Heart left ventricle (tissue), 16 donors: ENCODE measurements at regions not wholly inside any gene's neighbourhood (a gene's known extent, or its start where the extent isn't known, plus 50 kb on each side); places are given as distances from the start of the nearest gene placed in this dataset.

ENCODE experiments used
- ATAC-seq, 4 donors: fragments of 200-7000 bp; cut with Tn5 transposase; one replicate each; pipeline ENCODE4 v1.9.1; 2020 to 2022; ENCODE audit warnings: moderate library complexity in 4 of 4, mild to moderate bottlenecking in 3 of 4, moderate number of reproducible peaks in 1 of 4
- DNase-seq, 5 donors: peaks; one replicate each; pipeline ENCODE4 v3.0.0-alpha.2; 2020
- H3K27ac ChIP-seq, 12 donors: fragments of 200-600 bp; sonication (generic) in 4 of 12; one replicate each; pipeline versions ENCODE4 v1.5.0 to v1.8.0; 2016 to 2022; ENCODE audit warnings: mild to moderate bottlenecking in 2 of 12
- H3K27me3 ChIP-seq, 9 donors: fragments of 200-600 bp; sonication (generic) in 2 of 9; one replicate each; pipeline versions ENCODE4 v1.5.1 to v1.8.0; 2016 to 2022; ENCODE audit warnings: mild to moderate bottlenecking in 3 of 9
- H3K36me3 ChIP-seq, 9 donors: fragments of 200-600 bp; sonication (generic) in 2 of 9; one replicate each; pipeline versions ENCODE4 v1.5.0 to v1.8.0; 2018 to 2022; ENCODE audit warnings: mild to moderate bottlenecking in 2 of 9
- H3K4me1 ChIP-seq, 12 donors: fragments of 200-600 bp; sonication (generic) in 4 of 12; one replicate each; pipeline versions ENCODE4 v1.5.0 to v1.8.0; 2016 to 2022; ENCODE audit warnings: mild to moderate bottlenecking in 3 of 12
- H3K4me3 ChIP-seq, 12 donors: fragments of 200-600 bp; sonication (generic) in 4 of 12; one replicate each; pipeline versions ENCODE4 v1.5.0 to v1.8.0; 2017 to 2022; ENCODE audit warnings: mild to moderate bottlenecking in 9 of 12, moderate library complexity in 4 of 12
- H3K9me3 ChIP-seq, 12 donors: fragments of 200-600 bp; sonication (generic) in 4 of 12; one replicate each; pipeline versions ENCODE4 v1.5.0 to v1.8.0; 2016 to 2022; ENCODE audit warnings: mild to moderate bottlenecking in 1 of 12
- CTCF ChIP-seq, 12 donors: fragments of 200-600 bp; sonication (generic) in 4 of 12; IDR thresholded peaks; one replicate each; pipeline versions ENCODE4 v1.5.0 to v1.8.0; 2018 to 2022; ENCODE audit warnings: antibody characterized with exemption in 12 of 12, mild to moderate bottlenecking in 5 of 12
- POLR2A ChIP-seq, 2 donors: fragments of 450-650 bp; IDR thresholded peaks; one replicate each; pipeline ENCODE4 v1.6.1; 2017; ENCODE audit warnings: antibody characterized with exemption in 2 of 2, mild to moderate bottlenecking in 2 of 2, moderate library complexity in 2 of 2
- WGBS, 4 donors: extraction: QIAGEN DNeasy Blood & Tissue Kit in 2 of 4; methylation state at CpG; one replicate each; pipeline versions ENCODE4 v1.1.5 to v1.1.7; 2013 to 2018; 5-methylcytosine and 5-hydroxymethylcytosine counted together
- intact Hi-C, 10 donors: fragments of 100-400 bp; cut with DNase I; formaldehyde crosslinking; loops; one replicate each; pipeline versions ENCODE4 v1.11.1 to v1.14.2; 2022
- donor health status: ischemic (EF 13 %, LVEDD 7.1; RV severe dilation, severe dysfunction).
- donor health status: healthy with polysubstance abuse.
- donor health status: DM: no; HTN: yes; CAD: no.
- donor health status: DM: no; HTN: no; CAD: no.
- donor health status: ischemic (EF 25% LVEDD 6.9; RV normal size, moderate dysfunction).
- donor health status: ischemic (EF 25% LVEDD 5.7; RV mildly dilated, moderate dysfunction).
- donor health status: healthy.
- donor health status: DM: yes; HTN: yes; CAD: no.
- donor health status: ischemic (EF 35%, LVEDD 5.7; RV mildly dilated, moderate dysfunction).
- donor health status: nonischemic (EF 11% LVEDD 7.7; RV severe dilation, severe dysfunction).
- donor health status: DM: yes; HTN: yes; CAD: no.
- donor health status: PGD.
- donor health status: ischemic (EF 29% LVEDD 5.4; RV normal size, mild dysfunction).
- donor health status: nonischemic (EF 23%, LVEDD 6.1; RV moderate dilation, normal function).

DNA sequence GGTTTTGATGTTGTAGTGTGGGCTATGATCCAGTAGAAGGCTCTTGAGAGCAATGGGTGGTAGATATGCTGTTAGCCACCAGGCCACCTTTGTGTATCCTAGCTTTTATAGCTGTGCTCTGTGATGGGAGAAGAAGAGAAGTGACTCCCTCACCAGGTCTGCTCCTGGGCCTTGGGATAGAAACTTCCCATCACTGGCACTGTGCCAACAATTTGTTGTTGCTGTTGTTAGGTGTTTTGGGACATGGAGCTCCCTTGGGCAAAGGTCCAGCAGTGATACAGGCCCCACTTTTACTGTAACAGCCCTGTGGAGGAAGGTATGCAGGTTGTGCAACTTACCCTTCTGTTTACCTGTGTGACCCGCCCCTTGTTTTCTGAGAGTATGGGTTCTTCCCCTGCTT lies 570.9 kb upstream of the GRIN3A start:
- DNase-seq, result no peak
- Histone ChIP-seq H3K36me3 (no peaks in the 10 kb centered on the region), H3K27ac (no peak overlapping the region), H3K9me3 (peaks cover 0 to 12% (median 3%) of the 10 kb centered on the region in 12 donors), H3K4me1 (no peaks in the 10 kb centered on the region), H3K4me3 (no peak overlapping the region), H3K27me3 (no peaks in the 10 kb centered on the region)
- WGBS, 4 donors, result 80 to 94% (median 90%) methylated on average over 1 of the region's 1 CpG
- intact Hi-C loops, result no loop called here
- ATAC-seq, result no peak
- TF ChIP-seq CTCF (IDR thresholded peaks at IDR 0.05) (no peak), POLR2A (IDR thresholded peaks at IDR 0.05) (no peak)

GRCh38 chr9:102295188-102295587 lies 556.7 kb upstream of the GRIN3A start:
- 66 to 80% (median 71%) methylated on average over 3 of the region's 3 CpGs for WGBS, 4 donors
- no peak for ATAC-seq
- no peak for TF ChIP-seq POLR2A (IDR thresholded peaks at IDR 0.05)
- no peak for TF ChIP-seq CTCF (IDR thresholded peaks at IDR 0.05)

GRCh38 chr9:102273952-102274351 lies 535.5 kb upstream of the GRIN3A start:
- H3K27ac ChIP-seq, result no peak overlapping the region
- intact Hi-C loops, result no loop called here
- 56 to 60% (median 59%) methylated on average over 2 of the region's 2 CpGs for WGBS, 4 donors
- H3K36me3 ChIP-seq, result no peaks in the 10 kb centered on the region
- no peak for TF ChIP-seq CTCF (IDR thresholded peaks at IDR 0.05)
- no peak for TF ChIP-seq POLR2A (IDR thresholded peaks at IDR 0.05)
- ATAC-seq (no peak), DNase-seq (no peak)
- H3K9me3 ChIP-seq, result peaks cover 0 to 10% (median under 1%) of the 10 kb centered on the region in 12 donors
- no peaks in the 10 kb centered on the region for H3K27me3 ChIP-seq
- no peak overlapping the region for H3K4me3 ChIP-seq
- no peaks in the 10 kb centered on the region for H3K4me1 ChIP-seq

More at GRCh38 chr9:102295188-102295587, 556.7 kb upstream of the GRIN3A start:
- H3K27me3 ChIP-seq, result no peaks in the 10 kb centered on the region
- H3K9me3 ChIP-seq, result no peaks in the 10 kb centered on the region
- H3K36me3 ChIP-seq, result no peaks in the 10 kb centered on the region
- no peak overlapping the region for H3K27ac ChIP-seq
- no peak overlapping the region for H3K4me3 ChIP-seq
- H3K4me1 ChIP-seq, result no peaks in the 10 kb centered on the region
- intact Hi-C loops, result no loop called here
- DNase-seq, result no peak

DNA sequence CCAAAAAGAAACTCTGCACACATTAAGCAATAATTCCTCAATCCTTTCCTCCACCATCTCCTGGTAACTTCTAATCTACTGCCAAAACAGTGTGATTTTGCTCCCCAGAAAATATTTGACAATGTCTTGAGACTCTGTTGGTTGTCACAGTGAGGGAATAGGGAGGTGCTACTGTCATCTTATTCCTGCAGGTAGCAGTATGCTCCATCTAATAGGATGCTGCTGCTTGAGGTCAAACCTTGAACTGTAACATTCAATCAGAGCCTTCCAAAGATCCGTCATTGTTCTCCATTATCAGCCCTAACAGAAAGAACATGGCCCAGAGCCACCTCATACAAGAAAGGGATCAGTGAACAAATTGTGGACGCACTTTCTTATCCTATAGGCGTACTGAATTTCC lies 514.7 kb upstream of the GRIN3A start:
- Histone ChIP-seq H3K36me3 (no peaks in the 10 kb centered on the region), H3K27me3 (no peaks in the 10 kb centered on the region), H3K4me1 (no peaks in the 10 kb centered on the region), H3K4me3 (no peak overlapping the region), H3K9me3 (peaks cover 0 to 3% (median 0%) of the 10 kb centered on the region in 12 donors), H3K27ac (no peak overlapping the region)
- intact Hi-C loops, result no loop called here
- ATAC-seq (no peak), DNase-seq (no peak)
- WGBS, 4 donors, result 54 to 73% (median 62%) methylated on average over 3 of the region's 3 CpGs
- TF ChIP-seq CTCF (IDR thresholded peaks at IDR 0.05), result no peak
- TF ChIP-seq POLR2A (IDR thresholded peaks at IDR 0.05), result no peak
